HL-60 (cell line): ENCODE measurements at regions not wholly inside any gene's neighbourhood (a gene's known extent, or its start where the extent isn't known, plus 50 kb on each side); places are given as distances from the start of the nearest gene placed in this dataset.
A peak's percentile ranks its signal among the peaks of the same experiment; 100 is the strongest.
"Not testable (repeated sequence)": the region's sequence is repeated elsewhere in the genome, so short reads cannot be mapped to it uniquely, and the experiment has no call there.

ENCODE experiments used
- DNase-seq, 2 experiments: peaks; one replicate each; pipeline ENCODE4 v3.0.0-alpha.2; 2010 to 2020; ENCODE audit warnings: low read depth in 1 of 2, low spot score in 1 of 2
- H3K27ac ChIP-seq: fragments of 250-450 bp; sonication (Bioruptor Pico); replicated peaks from 2 replicates; pipeline ENCODE4 v1.5.1; 2020; ENCODE audit warnings: mild to moderate bottlenecking, moderate library complexity
- H3K27me3 ChIP-seq: fragments of 250-450 bp; sonication (Bioruptor Pico); 2 replicates; pipeline ENCODE4 v1.5.1; 2021; ENCODE audit warnings: mild to moderate bottlenecking, moderate library complexity; ENCODE audit not compliant: insufficient read depth, poor library complexity, severe bottlenecking
- H3K4me3 ChIP-seq: replicated peaks from 2 replicates; pipeline ENCODE4 v1.5.1; 2011; ENCODE audit warnings: mild to moderate bottlenecking, control low read depth, low read length; ENCODE audit not compliant: insufficient read depth
- CTCF ChIP-seq: IDR thresholded peaks from one replicate; pipeline ENCODE4 v1.5.1; 2011; ENCODE audit warnings: low read length, control low read depth, inconsistent platforms; ENCODE audit not compliant: insufficient read depth
- GABPA ChIP-seq: IDR thresholded peaks from 2 replicates; pipeline ENCODE4 v1.6.1; 2012; ENCODE audit warnings: low read depth
- POLR2AphosphoS5 ChIP-seq: IDR thresholded peaks from 2 replicates; pipeline ENCODE4 v1.6.1; 2012; ENCODE audit warnings: low read depth
- SPI1 ChIP-seq: IDR thresholded peaks from 2 replicates; pipeline ENCODE4 v1.6.1; 2012; ENCODE audit warnings: low read depth, mild to moderate bottlenecking, borderline replicate concordance
- TF ChIP-seq, protein P1 (sequence below): IDR thresholded peaks from 2 replicates; pipeline ENCODE4 v1.6.1; 2012; ENCODE audit warnings: low read depth; ENCODE audit not compliant: insufficient replicate concordance

- no peaks in the 10 kb centered on the region for H3K27me3 ChIP-seq
- DNase-seq = no peak
- H3K4me3 ChIP-seq = no peak overlapping the region
- H3K27ac ChIP-seq = no peak overlapping the region
- TF ChIP-seq, protein P1, sequence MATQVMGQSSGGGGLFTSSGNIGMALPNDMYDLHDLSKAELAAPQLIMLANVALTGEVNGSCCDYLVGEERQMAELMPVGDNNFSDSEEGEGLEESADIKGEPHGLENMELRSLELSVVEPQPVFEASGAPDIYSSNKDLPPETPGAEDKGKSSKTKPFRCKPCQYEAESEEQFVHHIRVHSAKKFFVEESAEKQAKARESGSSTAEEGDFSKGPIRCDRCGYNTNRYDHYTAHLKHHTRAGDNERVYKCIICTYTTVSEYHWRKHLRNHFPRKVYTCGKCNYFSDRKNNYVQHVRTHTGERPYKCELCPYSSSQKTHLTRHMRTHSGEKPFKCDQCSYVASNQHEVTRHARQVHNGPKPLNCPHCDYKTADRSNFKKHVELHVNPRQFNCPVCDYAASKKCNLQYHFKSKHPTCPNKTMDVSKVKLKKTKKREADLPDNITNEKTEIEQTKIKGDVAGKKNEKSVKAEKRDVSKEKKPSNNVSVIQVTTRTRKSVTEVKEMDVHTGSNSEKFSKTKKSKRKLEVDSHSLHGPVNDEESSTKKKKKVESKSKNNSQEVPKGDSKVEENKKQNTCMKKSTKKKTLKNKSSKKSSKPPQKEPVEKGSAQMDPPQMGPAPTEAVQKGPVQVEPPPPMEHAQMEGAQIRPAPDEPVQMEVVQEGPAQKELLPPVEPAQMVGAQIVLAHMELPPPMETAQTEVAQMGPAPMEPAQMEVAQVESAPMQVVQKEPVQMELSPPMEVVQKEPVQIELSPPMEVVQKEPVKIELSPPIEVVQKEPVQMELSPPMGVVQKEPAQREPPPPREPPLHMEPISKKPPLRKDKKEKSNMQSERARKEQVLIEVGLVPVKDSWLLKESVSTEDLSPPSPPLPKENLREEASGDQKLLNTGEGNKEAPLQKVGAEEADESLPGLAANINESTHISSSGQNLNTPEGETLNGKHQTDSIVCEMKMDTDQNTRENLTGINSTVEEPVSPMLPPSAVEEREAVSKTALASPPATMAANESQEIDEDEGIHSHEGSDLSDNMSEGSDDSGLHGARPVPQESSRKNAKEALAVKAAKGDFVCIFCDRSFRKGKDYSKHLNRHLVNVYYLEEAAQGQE = no peak
- TF ChIP-seq CTCF (no peak), POLR2AphosphoS5 (no peak), GABPA (no peak), SPI1 (no peak)
These were observed 96.0 kb upstream of the PCED1B start for GRCh38 chr12:46983393-46983793.

DNA sequence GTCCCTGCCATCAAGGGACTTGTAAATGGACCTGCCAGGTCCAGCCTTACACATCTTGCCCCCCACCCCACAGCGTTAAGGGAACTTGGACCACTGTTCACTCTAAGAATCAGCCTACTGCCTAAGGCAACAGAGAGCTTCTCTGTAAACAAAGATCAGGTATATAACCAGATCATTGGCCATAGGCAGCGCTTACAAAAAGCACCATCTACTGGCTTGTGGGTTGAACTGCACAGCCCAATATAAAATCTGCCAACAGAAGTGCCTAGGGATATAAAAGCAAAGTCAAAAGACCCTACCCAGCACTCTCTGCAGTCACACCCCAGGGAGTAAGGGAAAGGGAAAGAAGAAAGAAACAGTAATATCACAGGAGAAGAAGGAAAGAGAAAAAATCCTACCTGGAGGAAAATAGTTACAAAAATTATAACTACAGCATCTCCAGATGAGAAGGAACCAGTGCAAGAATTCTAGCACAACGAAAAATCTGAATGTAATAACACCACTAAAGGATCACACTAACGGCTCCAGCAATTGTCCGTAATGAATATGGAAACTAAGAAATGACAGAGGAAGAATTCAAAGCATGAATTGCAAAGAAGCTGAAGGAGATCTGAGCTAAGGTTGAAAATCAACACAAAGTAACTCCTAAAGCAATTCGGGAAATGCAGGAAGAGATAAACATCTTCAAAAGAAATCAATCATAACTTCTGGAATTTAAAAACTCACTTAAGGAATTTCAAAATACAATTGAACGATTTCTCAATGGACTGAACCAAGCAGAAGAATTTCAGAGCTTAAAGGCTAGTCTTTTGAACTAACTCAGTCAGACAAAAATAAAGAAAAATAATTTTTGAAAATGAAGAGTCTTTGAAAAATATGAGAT is 95.2 kb upstream of the PCED1B start:
- TF ChIP-seq CTCF (peak; percentile 71), POLR2AphosphoS5 (no peak), SPI1 (no peak), GABPA (no peak)
- TF ChIP-seq, protein P1 = no peak
- peak in 1 of 2 experiments; percentile 30 for DNase-seq
- Histone ChIP-seq H3K27ac (no peak overlapping the region), H3K4me3 (no peak overlapping the region), H3K27me3 (no peaks in the 10 kb centered on the region)

- TF ChIP-seq GABPA (no peak), POLR2AphosphoS5 (no peak), SPI1 (no peak), CTCF (no peak)
- TF ChIP-seq, protein P1 = no peak
- no peak overlapping the region for H3K27ac ChIP-seq
- no peaks in the 10 kb centered on the region for H3K27me3 ChIP-seq
- no peak for DNase-seq
- no peak overlapping the region for H3K4me3 ChIP-seq
These were observed 93.6 kb upstream of the PCED1B start for GRCh38 chr12:46985816-46986215.

- not testable (repeated sequence) for H3K27me3 ChIP-seq, DNase-seq, H3K4me3 ChIP-seq, H3K27ac ChIP-seq
These were observed 91.3 kb upstream of the PCED1B start for GRCh38 chr12:46988122-46988521.
